Choroid plexus epithelial cell (primary cell): ENCODE measurements at regions not wholly inside any gene's neighbourhood (a gene's known extent, or its start where the extent isn't known, plus 50 kb on each side); places are given as distances from the start of the nearest gene placed in this dataset.

Experiments used
- DNase-seq: peaks from one replicate; pipeline ENCODE4 v3.0.0-alpha.2; 2010; ENCODE audit warnings: low read depth
- H3K4me3 ChIP-seq: 2 replicates; pipeline ENCODE4 v1.5.1; 2011; ENCODE audit warnings: low read depth, mild to moderate bottlenecking, control low read depth, low read length, moderate library complexity
- CTCF ChIP-seq: conservative IDR thresholded peaks from 2 replicates; pipeline ENCODE4 v1.5.1; 2011; ENCODE audit warnings: low read depth, mild to moderate bottlenecking, control low read depth, inconsistent platforms, low read length, moderate library complexity

GRCh38 chr2:64303250-64303649 is 150.7 kb upstream of the LGALSL start:
- no peak for TF ChIP-seq CTCF
- no peak for DNase-seq
- no peak overlapping the region for H3K4me3 ChIP-seq

DNA sequence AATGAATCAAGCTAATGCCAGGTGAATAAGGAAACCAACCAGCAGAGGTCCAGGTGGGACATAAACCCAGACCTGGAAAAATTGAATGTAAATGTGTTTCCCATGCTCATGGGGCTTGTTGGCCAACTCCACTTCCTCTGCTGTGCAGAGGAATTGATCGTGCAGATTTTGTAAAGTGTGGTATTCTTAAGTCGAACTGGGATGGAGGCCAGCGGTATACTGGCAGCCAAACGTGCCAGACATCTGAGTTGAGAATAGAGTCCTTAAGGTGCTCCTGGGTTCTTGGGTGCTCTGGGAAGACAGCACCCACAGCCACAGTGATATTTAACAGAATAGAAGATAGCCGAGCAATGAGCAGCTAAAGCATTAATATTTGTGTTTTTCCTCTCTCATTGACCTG is 146.5 kb upstream of the LGALSL start:
- H3K4me3 ChIP-seq = no peak overlapping the region
- no peak for TF ChIP-seq CTCF
- no peak for DNase-seq

GRCh38 chr2:64311191-64311910 is 142.6 kb upstream of the LGALSL start:
- TF ChIP-seq CTCF = no peak
- DNase-seq = no peak
- no peak overlapping the region for H3K4me3 ChIP-seq

DNA sequence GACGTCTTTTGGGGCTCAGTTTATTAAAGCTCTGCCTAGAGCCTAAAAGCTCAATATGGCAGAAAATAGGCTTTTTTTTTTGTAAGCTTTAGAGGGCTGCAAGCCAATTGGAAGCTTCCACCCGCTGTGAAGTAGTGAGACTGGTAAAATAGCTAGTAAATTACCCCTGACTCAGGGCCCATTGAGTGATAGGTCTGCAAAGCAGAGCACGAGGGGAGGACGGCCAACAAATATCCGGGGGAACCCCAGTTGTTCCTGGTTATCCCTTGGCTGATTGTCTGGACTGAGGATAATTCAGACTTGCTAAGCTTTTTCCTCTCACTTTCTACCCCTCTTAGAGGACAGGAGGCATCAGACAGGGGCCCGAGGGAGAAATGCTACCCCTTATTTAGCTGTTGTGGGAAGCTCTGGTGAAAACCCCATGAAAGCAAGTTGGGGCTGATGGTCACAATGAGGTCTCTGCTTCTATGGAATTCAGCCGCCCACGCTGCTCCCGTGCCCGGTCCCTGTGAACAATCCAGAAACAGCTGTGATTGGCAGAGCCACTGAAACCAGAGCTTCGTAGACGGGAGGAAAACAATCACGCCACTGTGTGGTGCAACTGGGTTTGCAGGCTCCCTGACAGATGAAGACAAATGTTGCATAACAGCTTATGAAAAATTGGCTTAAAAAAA is 141.9 kb upstream of the LGALSL start:
- peak; percentile 96 for DNase-seq
- peak overlapping the region; percentile 36 for H3K4me3 ChIP-seq
- TF ChIP-seq CTCF = peak; percentile 79

DNA sequence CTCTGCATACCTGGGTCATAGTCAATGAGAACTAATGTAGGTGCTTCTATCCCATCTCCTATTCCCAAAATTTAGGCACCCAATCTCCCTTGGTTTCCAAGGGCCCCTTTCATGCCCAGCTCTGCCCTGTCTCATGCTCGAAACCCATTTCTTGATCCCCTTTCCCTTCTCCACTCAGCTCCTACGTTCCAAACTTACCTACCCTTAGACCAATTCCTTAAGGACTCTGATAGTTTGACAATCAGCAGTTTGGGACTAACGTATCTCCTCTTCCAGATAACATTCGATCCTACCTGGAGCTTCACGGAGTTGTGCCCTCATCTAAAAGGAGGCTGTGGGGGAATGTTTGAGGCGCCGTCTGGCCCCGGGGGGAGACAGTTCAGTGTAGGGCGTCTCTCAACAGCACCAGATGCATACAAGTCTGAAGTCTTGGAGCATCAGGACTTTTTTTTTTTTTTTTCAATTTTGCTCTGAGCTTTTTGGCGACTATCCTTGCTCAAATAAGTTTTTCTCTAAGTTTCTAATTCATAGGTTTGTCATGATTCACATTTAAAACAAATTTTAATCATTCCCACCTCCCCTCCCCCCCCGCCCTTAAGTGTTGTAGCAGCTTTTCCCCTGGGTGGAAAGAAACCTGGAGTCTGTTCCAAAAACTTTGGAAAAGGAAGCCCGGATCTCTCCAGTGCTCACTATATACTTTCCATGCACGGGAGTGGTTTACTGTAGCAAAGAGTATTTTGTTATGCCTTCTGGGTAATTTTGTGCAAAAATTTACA is 141.2 kb upstream of the LGALSL start:
- no peak overlapping the region for H3K4me3 ChIP-seq
- no peak for DNase-seq
- TF ChIP-seq CTCF = no peak

DNA sequence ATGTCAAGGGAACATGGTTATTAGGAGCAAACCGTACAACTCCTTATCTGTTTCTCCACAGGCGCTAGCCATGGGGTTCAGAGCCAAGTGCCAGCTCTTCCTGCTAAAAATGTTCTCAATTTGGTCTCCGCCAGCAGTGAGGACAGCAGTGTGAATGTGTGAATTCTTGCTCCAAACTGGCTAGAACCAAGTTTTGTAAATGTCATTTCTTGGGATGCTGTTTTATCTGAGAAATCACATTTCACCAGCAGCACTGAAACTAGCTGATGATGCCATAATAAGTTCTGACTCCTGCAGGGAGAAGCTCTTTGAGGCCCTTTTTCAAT is 140.6 kb upstream of the LGALSL start:
- no peak overlapping the region for H3K4me3 ChIP-seq
- DNase-seq = peak; percentile 53
- no peak for TF ChIP-seq CTCF
